Peyer's patch (tissue), 4 donors: ENCODE measurements at regions not wholly inside any gene's neighbourhood (a gene's known extent, or its start where the extent isn't known, plus 50 kb on each side); places are given as distances from the start of the nearest gene placed in this dataset.
"Not testable (repeated sequence)": the region's sequence is repeated elsewhere in the genome, so short reads cannot be mapped to it uniquely, and the experiment has no call there.

ENCODE experiments used
- DNase-seq, 3 donors: peaks; one replicate each; pipeline ENCODE4 v3.0.0-alpha.2; 2017 to 2019
- H3K27ac ChIP-seq, 4 donors: fragments of 200-600 bp; sonication (generic); one replicate each; pipeline ENCODE4 v1.5.1; 2016 to 2019
- H3K27me3 ChIP-seq, 2 donors: fragments of 200-600 bp; sonication (generic); one replicate each; pipeline ENCODE4 v1.5.1; 2019
- H3K36me3 ChIP-seq, 3 donors: fragments of 200-600 bp; sonication (generic); one replicate each; pipeline ENCODE4 v1.5.1; 2016 to 2019
- H3K4me1 ChIP-seq, 4 donors: fragments of 200-600 bp; sonication (generic); one replicate each; pipeline ENCODE4 v1.5.1; 2016 to 2019
- H3K4me3 ChIP-seq, 4 donors: fragments of 200-600 bp; sonication (generic); 1 replicate in 3 of 4; 2 replicates in 1 of 4; pipeline ENCODE4 v1.5.1; 2016 to 2019; ENCODE audit warnings: mild to moderate bottlenecking in 1 of 4
- H3K9me3 ChIP-seq, 4 donors: fragments of 200-600 bp; sonication (generic); one replicate each; pipeline ENCODE4 v1.5.1; 2016 to 2019; ENCODE audit warnings: mild to moderate bottlenecking in 1 of 4
- POLR2A ChIP-seq, 2 donors: fragments of 450-650 bp; IDR thresholded peaks; one replicate each; pipeline ENCODE4 v1.5.1; 2017; ENCODE audit warnings: antibody characterized with exemption in 2 of 2, mild to moderate bottlenecking in 2 of 2, moderate library complexity in 2 of 2
- TF ChIP-seq, protein P1 (sequence below), 6 experiments: fragments of 450-650 bp in 4 of 6; fragments of 200-600 bp in 2 of 6; sonication (generic) in 1 of 6; IDR thresholded peaks; one replicate each; pipeline ENCODE4 v1.5.1; 2017 to 2019; ENCODE audit warnings: antibody characterized with exemption in 6 of 6, mild to moderate bottlenecking in 3 of 6, moderate library complexity in 1 of 6

- H3K27ac ChIP-seq: no peak overlapping the region
- no peak for DNase-seq
- TF ChIP-seq, protein P1, sequence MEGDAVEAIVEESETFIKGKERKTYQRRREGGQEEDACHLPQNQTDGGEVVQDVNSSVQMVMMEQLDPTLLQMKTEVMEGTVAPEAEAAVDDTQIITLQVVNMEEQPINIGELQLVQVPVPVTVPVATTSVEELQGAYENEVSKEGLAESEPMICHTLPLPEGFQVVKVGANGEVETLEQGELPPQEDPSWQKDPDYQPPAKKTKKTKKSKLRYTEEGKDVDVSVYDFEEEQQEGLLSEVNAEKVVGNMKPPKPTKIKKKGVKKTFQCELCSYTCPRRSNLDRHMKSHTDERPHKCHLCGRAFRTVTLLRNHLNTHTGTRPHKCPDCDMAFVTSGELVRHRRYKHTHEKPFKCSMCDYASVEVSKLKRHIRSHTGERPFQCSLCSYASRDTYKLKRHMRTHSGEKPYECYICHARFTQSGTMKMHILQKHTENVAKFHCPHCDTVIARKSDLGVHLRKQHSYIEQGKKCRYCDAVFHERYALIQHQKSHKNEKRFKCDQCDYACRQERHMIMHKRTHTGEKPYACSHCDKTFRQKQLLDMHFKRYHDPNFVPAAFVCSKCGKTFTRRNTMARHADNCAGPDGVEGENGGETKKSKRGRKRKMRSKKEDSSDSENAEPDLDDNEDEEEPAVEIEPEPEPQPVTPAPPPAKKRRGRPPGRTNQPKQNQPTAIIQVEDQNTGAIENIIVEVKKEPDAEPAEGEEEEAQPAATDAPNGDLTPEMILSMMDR (IDR thresholded peaks at IDR 0.05): no peak
- TF ChIP-seq POLR2A (IDR thresholded peaks at IDR 0.05): no peak
- no peaks in the 10 kb centered on the region for H3K4me1 ChIP-seq
- H3K9me3 ChIP-seq: no peaks in the 10 kb centered on the region
- no peak overlapping the region for H3K4me3 ChIP-seq
- H3K27me3 ChIP-seq: no peaks in the 10 kb centered on the region
- H3K36me3 ChIP-seq: no peaks in the 10 kb centered on the region
Measured at GRCh38 chr3:166265153-166265552, 427.9 kb upstream of the BCHE start.

DNA sequence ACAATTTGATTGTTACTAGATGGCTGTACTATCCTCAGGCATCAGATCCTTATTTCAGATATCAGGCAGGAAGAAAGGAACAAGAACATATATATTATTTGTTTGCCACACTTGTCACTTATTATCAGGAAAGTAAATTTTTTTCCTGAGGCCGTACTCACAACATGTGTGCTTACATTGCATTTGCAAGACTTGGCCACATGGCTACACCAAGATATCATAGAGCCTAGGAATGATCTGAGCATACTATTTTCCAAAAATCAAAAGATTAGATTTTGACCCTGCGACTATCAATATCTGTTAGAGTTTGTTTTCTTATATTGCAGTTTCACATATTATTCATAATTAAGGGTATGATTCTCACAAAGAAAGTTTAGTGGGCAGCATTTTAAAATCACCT, 426.2 kb upstream of the BCHE start:
- Histone ChIP-seq H3K4me1 (no peaks in the 10 kb centered on the region), H3K27ac (no peak overlapping the region), H3K4me3 (no peak overlapping the region), H3K27me3 (no peaks in the 10 kb centered on the region), H3K36me3 (no peaks in the 10 kb centered on the region), H3K9me3 (no peaks in the 10 kb centered on the region)
- DNase-seq: no peak
- TF ChIP-seq, protein P1 (IDR thresholded peaks at IDR 0.05): no peak
- no peak for TF ChIP-seq POLR2A (IDR thresholded peaks at IDR 0.05)

- not testable (repeated sequence) for H3K36me3 ChIP-seq, H3K4me3 ChIP-seq, DNase-seq, H3K9me3 ChIP-seq, H3K4me1 ChIP-seq, H3K27me3 ChIP-seq, H3K27ac ChIP-seq
Measured at GRCh38 chr3:166258293-166258850, 421.1 kb upstream of the BCHE start.

- Histone ChIP-seq H3K9me3 (no peaks in the 10 kb centered on the region), H3K4me1 (no peaks in the 10 kb centered on the region), H3K4me3 (no peak overlapping the region), H3K27ac (no peak overlapping the region), H3K27me3 (no peaks in the 10 kb centered on the region), H3K36me3 (no peaks in the 10 kb centered on the region)
- TF ChIP-seq, protein P1 (IDR thresholded peaks at IDR 0.05): no peak
- TF ChIP-seq POLR2A (IDR thresholded peaks at IDR 0.05): no peak
- no peak for DNase-seq
Measured at GRCh38 chr3:166257715-166258114, 420.5 kb upstream of the BCHE start.

DNA sequence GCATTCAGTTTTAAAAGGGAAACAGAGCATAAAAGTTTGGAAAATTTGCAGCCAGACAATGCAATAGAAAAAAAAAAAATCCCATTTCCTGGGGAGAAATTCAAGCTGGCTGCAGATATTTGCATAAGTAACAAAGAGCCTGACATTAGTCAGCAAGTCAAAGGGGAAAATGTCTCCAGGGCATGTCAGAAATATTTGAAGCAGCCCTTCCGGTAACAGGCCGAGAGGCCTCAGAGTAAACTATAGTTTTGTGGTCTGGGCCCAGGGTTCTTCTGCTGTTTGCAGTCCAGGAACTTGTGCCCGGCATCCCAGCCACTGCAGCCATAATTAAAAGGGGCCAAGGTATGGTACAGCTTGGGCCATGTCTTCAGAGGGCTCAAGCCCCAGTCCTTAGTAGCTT, 411.6 kb upstream of the BCHE start:
- Histone ChIP-seq H3K4me3 (no peak overlapping the region), H3K27me3 (no peaks in the 10 kb centered on the region), H3K36me3 (no peaks in the 10 kb centered on the region), H3K27ac (no peak overlapping the region), H3K4me1 (no peaks in the 10 kb centered on the region), H3K9me3 (no peaks in the 10 kb centered on the region)
- DNase-seq: no peak
- TF ChIP-seq POLR2A (IDR thresholded peaks at IDR 0.05): no peak
- TF ChIP-seq, protein P1 (IDR thresholded peaks at IDR 0.05): no peak

- Histone ChIP-seq H3K9me3 (no peaks in the 10 kb centered on the region), H3K27me3 (no peaks in the 10 kb centered on the region), H3K27ac (no peak overlapping the region), H3K4me1 (no peaks in the 10 kb centered on the region), H3K4me3 (no peak overlapping the region), H3K36me3 (no peaks in the 10 kb centered on the region)
- no peak for DNase-seq
- TF ChIP-seq, protein P1 (IDR thresholded peaks at IDR 0.05): no peak
- no peak for TF ChIP-seq POLR2A (IDR thresholded peaks at IDR 0.05)
Measured at GRCh38 chr3:166243511-166243910, 406.3 kb upstream of the BCHE start.
